Activated CD8-positive, alpha-beta T cell treated with anti-CD3 and anti-CD28 coated beads, Interleukin-2, amount 10 ng/mL, durations not matched to agents 7 days and 5 days (primary cell): ENCODE measurements at regions not wholly inside any gene's neighbourhood (a gene's known extent, or its start where the extent isn't known, plus 50 kb on each side); places are given as distances from the start of the nearest gene placed in this dataset.

Experiments
- ATAC-seq: fragments of 150-1000 bp; cut with Tn5 transposase; one replicate; pipeline ENCODE4 v1.10.0; 2021; ENCODE audit warnings: moderate library complexity
- CTCF ChIA-PET: fragments of 350-600 bp; sonication (Branson Sonifier 250); formaldehyde crosslinking; loops from one replicate; lab custom pipeline; 2021; ENCODE audit warnings: antibody characterized with exemption; lab: Charles Lee
- POLR2A ChIA-PET: fragments of 350-600 bp; sonication (Branson Sonifier 250); formaldehyde crosslinking; loops from one replicate; lab custom pipeline; 2021; ENCODE audit warnings: antibody characterized with exemption; lab: Charles Lee
- DNase-seq: peaks from one replicate; pipeline ENCODE4 v3.0.0-alpha.2; 2020
- H3K27ac Mint-ChIP-seq: one replicate; pipeline ENCODE4 v1.8.0; 2021; ENCODE audit warnings: mild to moderate bottlenecking, mixed read lengths
- H3K27me3 Mint-ChIP-seq: one replicate; pipeline ENCODE4 v1.8.0; 2021; ENCODE audit warnings: low read depth, mixed read lengths
- H3K36me3 Mint-ChIP-seq: one replicate; pipeline ENCODE4 v1.8.0; 2021; ENCODE audit warnings: low read depth, mixed read lengths
- H3K4me1 Mint-ChIP-seq: one replicate; pipeline ENCODE4 v1.8.0; 2021; ENCODE audit warnings: low read depth, mixed read lengths
- H3K4me3 Mint-ChIP-seq: one replicate; pipeline ENCODE4 v1.8.0; 2021; ENCODE audit warnings: mild to moderate bottlenecking, mixed read lengths
- H3K9me3 Mint-ChIP-seq: one replicate; pipeline ENCODE4 v1.8.0; 2022; ENCODE audit warnings: mixed read lengths; ENCODE audit not compliant: insufficient read depth

GRCh38 chr5:74953937-74954720, 87.9 kb upstream of the FAM169A start:
- ATAC-seq (no peak), DNase-seq (no peak)
- Mint-ChIP-seq H3K27ac (no peak overlapping the region), H3K4me3 (no peak overlapping the region), H3K9me3 (no peaks in the 10 kb centered on the region), H3K36me3 (no peaks in the 10 kb centered on the region), H3K27me3 (peaks cover 9% of the 10 kb centered on the region), H3K4me1 (peaks cover 7% of the 10 kb centered on the region)
- CTCF ChIA-PET: interaction anchor here (2.9 kb wide), 1 partner anchor 19 kb away, joined by 10 read pairs; no protein-coding TSS in a partner anchor
- POLR2A ChIA-PET: no interaction called here

DNA sequence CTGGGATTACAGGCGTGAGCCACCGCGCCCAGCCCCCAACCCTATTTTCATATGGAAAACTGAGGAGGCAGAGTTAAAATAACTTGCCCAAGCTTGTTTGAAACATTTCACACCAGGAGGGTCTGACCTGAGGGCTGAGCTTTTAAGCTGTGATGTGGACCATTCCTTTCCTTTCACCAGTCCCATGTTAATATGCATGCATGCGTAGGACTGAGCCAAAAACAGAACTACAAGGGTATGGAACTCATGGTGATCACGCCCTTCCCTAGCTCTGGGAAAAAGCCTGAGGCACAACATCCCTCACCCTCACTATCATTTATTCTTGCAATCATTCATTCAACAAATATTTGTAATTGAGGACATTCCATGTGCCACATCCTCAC, 87.4 kb upstream of the FAM169A start:
- Mint-ChIP-seq H3K36me3 (no peaks in the 10 kb centered on the region), H3K9me3 (no peaks in the 10 kb centered on the region), H3K27me3 (peaks cover 6% of the 10 kb centered on the region), H3K4me1 (peaks cover 7% of the 10 kb centered on the region), H3K4me3 (no peak overlapping the region), H3K27ac (no peak overlapping the region)
- CTCF ChIA-PET: interaction anchor here (2.9 kb wide), 1 partner anchor 19 kb away, joined by 10 read pairs; no protein-coding TSS in a partner anchor
- DNase-seq: no peak
- POLR2A ChIA-PET: no interaction called here
- no peak for ATAC-seq

DNA sequence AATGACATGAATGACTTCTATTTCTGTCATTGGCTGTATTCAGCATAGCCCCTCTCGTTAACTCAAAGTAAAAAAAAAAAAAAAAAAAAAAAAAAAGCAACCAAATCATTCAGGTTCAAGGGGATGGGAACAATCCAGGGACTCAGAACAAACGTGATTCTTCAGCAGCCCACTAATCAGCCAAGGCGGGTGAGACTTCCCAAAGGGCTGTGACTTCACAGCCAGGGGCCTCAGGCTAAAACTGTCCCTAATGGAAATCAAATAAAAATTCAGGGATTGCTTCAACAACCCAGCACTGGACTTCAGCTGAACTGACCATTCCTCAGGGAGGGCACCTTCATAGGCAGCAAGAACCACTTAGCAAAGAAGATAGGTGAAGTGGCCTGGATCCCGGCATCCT, 86.2 kb upstream of the FAM169A start:
- Mint-ChIP-seq H3K4me1 (peaks cover 7% of the 10 kb centered on the region), H3K27ac (no peak overlapping the region), H3K4me3 (no peak overlapping the region), H3K9me3 (no peaks in the 10 kb centered on the region), H3K27me3 (peaks cover 7% of the 10 kb centered on the region), H3K36me3 (no peaks in the 10 kb centered on the region)
- ChIA-PET POLR2A (no interaction called here), CTCF (interaction anchor here (1.0 to 2.9 kb wide), 4 partner anchors 17 to 98 kb away, joined by 3 to 10 read pairs (median 6); no protein-coding TSS in a partner anchor)
- ATAC-seq (no peak), DNase-seq (no peak)

GRCh38 chr5:74951865-74952264, 85.7 kb upstream of the FAM169A start:
- ChIA-PET CTCF (interaction anchor here (1.0 to 2.0 kb wide), 4 partner anchors 8 to 99 kb away, joined by 3 to 6 read pairs (median 6); no protein-coding TSS in a partner anchor), POLR2A (no interaction called here)
- H3K36me3 Mint-ChIP-seq: no peaks in the 10 kb centered on the region

DNA sequence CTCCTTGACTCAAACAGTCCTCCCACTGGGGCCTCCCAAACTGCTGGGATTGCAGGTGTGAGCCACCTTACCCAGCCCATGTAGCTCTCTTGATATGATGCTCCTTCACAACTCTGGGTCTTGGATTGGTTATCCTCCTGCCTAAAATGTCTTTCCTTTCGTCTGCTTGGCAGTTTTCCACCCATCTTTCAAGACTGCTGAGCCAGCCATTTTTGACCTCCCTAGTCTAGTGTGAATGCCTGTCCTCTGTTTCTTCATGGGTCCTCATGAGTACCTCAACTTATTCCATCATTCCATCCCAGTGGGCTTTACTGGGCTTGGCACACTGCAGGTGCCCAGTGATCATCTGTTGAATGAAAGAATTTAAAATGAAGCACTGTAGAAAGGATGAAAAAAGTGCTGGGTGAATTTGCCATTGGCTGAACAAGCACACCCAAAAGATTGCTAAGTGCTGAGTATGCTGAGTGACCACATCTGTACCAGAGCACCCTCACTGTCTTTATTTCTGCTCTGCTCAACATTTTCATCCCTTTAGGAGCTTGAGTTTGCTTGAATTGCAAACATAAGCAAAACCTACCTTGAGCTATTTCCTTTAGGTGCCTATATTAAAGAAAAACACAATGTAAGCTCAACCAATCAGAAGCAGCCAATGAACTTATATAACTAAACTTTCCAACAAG, 84.8 kb upstream of the FAM169A start:
- Mint-ChIP-seq H3K4me3 (no peak overlapping the region), H3K9me3 (no peaks in the 10 kb centered on the region), H3K27me3 (peaks cover 11% of the 10 kb centered on the region), H3K4me1 (peaks cover 8% of the 10 kb centered on the region), H3K27ac (no peak overlapping the region), H3K36me3 (no peaks in the 10 kb centered on the region)
- ATAC-seq: no peak
- POLR2A ChIA-PET: no interaction called here
- no peak for DNase-seq
- CTCF ChIA-PET: interaction anchor here (1.5 to 2.0 kb wide), 3 partner anchors 9 to 71 kb away, joined by 5 to 6 read pairs (median 6); no protein-coding TSS in a partner anchor

More at GRCh38 chr5:74951865-74952264, 85.7 kb upstream of the FAM169A start:
- peaks cover 7% of the 10 kb centered on the region for H3K4me1 Mint-ChIP-seq
- H3K4me3 Mint-ChIP-seq: no peak overlapping the region
- no peak overlapping the region for H3K27ac Mint-ChIP-seq
- no peaks in the 10 kb centered on the region for H3K9me3 Mint-ChIP-seq
- H3K27me3 Mint-ChIP-seq: peaks cover 11% of the 10 kb centered on the region
- no peak for ATAC-seq
- no peak for DNase-seq

DNA sequence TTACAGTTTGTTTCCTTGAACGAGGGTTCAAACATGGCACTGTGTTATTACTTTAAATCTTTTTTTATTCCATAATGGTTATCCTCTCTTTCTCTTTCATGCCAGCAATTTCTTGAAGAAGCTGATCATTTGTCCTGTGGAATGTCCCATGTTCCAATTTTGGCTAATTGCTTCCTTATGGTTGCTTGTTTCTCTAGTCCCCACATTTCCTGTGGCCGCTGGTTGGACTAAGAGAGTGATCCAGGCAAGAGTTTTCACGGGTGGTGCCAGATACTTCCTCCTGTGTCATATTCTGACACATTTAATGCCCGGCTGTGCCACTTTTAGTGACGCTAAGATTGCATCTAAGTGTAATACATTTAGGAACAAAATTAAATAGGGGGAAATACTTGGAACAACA, 83.8 kb upstream of the FAM169A start:
- Mint-ChIP-seq H3K9me3 (no peaks in the 10 kb centered on the region), H3K27me3 (peaks cover 11% of the 10 kb centered on the region), H3K36me3 (no peaks in the 10 kb centered on the region), H3K4me1 (peaks cover 16% of the 10 kb centered on the region), H3K27ac (no peak overlapping the region), H3K4me3 (no peak overlapping the region)
- DNase-seq: no peak
- ChIA-PET CTCF (no interaction called here), POLR2A (no interaction called here)
- no peak for ATAC-seq

- Mint-ChIP-seq H3K4me3 (no peak overlapping the region), H3K27ac (no peak overlapping the region), H3K4me1 (peaks cover 8% of the 10 kb centered on the region), H3K9me3 (no peaks in the 10 kb centered on the region), H3K27me3 (peaks cover 17% of the 10 kb centered on the region), H3K36me3 (no peaks in the 10 kb centered on the region)
- no peak for ATAC-seq
- no peak for DNase-seq
- ChIA-PET CTCF (interaction anchor here (0.8 kb wide), 1 partner anchor 13 kb away, joined by 4 read pairs; no protein-coding TSS in a partner anchor), POLR2A (no interaction called here)
These were observed 81.9 kb upstream of the FAM169A start for GRCh38 chr5:74948031-74948546.

DNA sequence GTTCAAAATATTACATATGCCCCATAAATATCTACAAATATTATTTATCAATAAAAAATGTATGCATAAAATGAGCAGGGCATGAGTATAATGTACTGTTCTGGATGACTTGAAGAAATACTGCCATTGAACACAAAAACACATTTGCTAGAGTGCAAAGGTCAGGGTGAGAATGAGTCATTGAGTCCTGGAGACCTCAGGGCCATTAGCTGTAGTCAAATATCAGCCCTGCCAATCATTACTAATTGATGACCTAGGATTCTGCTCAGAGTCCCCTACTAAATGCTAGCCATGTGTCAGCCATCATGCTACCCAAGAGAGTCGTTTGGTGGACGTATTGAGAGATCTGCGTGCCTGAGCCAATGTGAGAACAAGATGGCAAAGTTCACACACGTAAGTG, 80.3 kb upstream of the FAM169A start:
- H3K9me3 Mint-ChIP-seq: no peaks in the 10 kb centered on the region
- DNase-seq: no peak
- CTCF ChIA-PET: interaction anchor here (3.8 kb wide), 1 partner anchor 12 kb away, joined by 15 read pairs; no protein-coding TSS in a partner anchor
- H3K27ac Mint-ChIP-seq: no peak overlapping the region
- peaks cover 8% of the 10 kb centered on the region for H3K4me1 Mint-ChIP-seq
- no peak for ATAC-seq
- POLR2A ChIA-PET: no interaction called here
- peaks cover 19% of the 10 kb centered on the region for H3K27me3 Mint-ChIP-seq
- H3K36me3 Mint-ChIP-seq: no peaks in the 10 kb centered on the region
- H3K4me3 Mint-ChIP-seq: no peak overlapping the region

GRCh38 chr5:74945561-74946165, 79.5 kb upstream of the FAM169A start:
- peaks cover 8% of the 10 kb centered on the region for H3K4me1 Mint-ChIP-seq
- no peak overlapping the region for H3K27ac Mint-ChIP-seq
- DNase-seq (peak; percentile 38), ATAC-seq (no peak)
- H3K36me3 Mint-ChIP-seq: no peaks in the 10 kb centered on the region
- no peaks in the 10 kb centered on the region for H3K9me3 Mint-ChIP-seq
- no peak overlapping the region for H3K4me3 Mint-ChIP-seq
- POLR2A ChIA-PET: no interaction called here
- H3K27me3 Mint-ChIP-seq: peaks cover 18% of the 10 kb centered on the region
- CTCF ChIA-PET: interaction anchor here (1.9 to 3.8 kb wide), 2 partner anchors 11 to 104 kb away, joined by 4 to 15 read pairs; no protein-coding TSS in a partner anchor

- CTCF ChIA-PET: interaction anchor here (3.8 kb wide), 1 partner anchor 9 kb away, joined by 15 read pairs; no protein-coding TSS in a partner anchor
- Mint-ChIP-seq H3K4me1 (peaks cover 8% of the 10 kb centered on the region), H3K36me3 (no peaks in the 10 kb centered on the region), H3K27me3 (peaks cover 19% of the 10 kb centered on the region), H3K9me3 (no peaks in the 10 kb centered on the region), H3K27ac (no peak overlapping the region), H3K4me3 (no peak overlapping the region)
- DNase-seq: no peak
- ATAC-seq: no peak
- POLR2A ChIA-PET: no interaction called here
These were observed 77.7 kb upstream of the FAM169A start for GRCh38 chr5:74943905-74944304.

DNA sequence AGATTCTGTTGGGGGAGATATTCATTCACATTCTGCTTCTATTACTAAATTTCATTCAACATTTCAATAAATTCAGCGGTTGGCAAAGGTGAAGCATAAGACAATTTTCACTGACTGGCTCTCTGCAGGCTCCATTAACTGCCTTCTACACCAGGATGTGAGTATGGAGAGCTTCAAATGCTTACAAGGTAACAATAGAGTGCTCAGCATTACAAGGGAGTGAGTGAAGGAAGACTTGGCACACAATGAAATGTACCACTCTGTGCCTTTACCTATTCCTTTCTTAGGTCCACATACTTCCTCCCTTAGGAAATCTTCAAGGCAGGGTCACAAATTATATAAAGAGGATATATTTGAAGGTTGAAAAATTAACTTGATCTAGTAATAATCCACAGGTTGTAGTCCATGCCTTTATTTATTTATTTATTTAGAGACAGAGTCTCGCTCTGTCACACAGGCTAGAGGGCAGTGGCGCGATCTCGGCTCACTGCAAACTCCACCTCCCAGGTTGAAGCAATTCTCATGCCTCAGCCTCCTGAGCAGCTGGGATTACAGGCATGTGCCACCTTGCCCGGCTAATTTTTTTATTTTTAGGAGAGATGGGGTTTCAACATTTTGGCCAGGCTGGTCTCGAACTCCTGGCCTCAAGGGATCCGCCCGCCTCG, 76.6 kb upstream of the FAM169A start:
- ChIA-PET POLR2A (no interaction called here), CTCF (interaction anchor here (3.8 kb wide), 1 partner anchor 8 kb away, joined by 15 read pairs; no protein-coding TSS in a partner anchor)
- Mint-ChIP-seq H3K4me3 (no peak overlapping the region), H3K27me3 (peaks cover 19% of the 10 kb centered on the region), H3K36me3 (no peaks in the 10 kb centered on the region), H3K27ac (no peak overlapping the region), H3K9me3 (no peaks in the 10 kb centered on the region), H3K4me1 (peaks cover 17% of the 10 kb centered on the region)
- DNase-seq (no peak), ATAC-seq (no peak)
